ENCODE measurements at regions not wholly inside any gene's neighbourhood (a gene's known extent, or its start where the extent isn't known, plus 50 kb on each side); places are given as distances from the start of the nearest gene placed in this dataset.

- TF ChIP-seq CTCF (IDR thresholded peaks at IDR 0.05; ENCODE audit: poor library complexity) (no peak), EZH2phosphoT487 (IDR thresholded peaks at IDR 0.05; ENCODE audit: low read depth, severe bottlenecking, unreplicated experiment) (no peak), EZH2 (IDR thresholded peaks at IDR 0.05; ENCODE audit: borderline replicate concordance) (no peak)
Measured at GRCh38 chr7:33789871-33790630, 115.3 kb upstream of the BMPER start.
